ENCODE measurements at regions not wholly inside any gene's neighbourhood (a gene's known extent, or its start where the extent isn't known, plus 50 kb on each side); places are given as distances from the start of the nearest gene placed in this dataset.

GRCh38 chr2:173741759-173742158 lies 223.4 kb downstream of the SP3 start:
- TF ChIP-seq CTCF (IDR thresholded peaks at IDR 0.05), result no peak
- TF ChIP-seq POLR2A (IDR thresholded peaks at IDR 0.05), result no peak
